ENCODE measurements at regions not wholly inside any gene's neighbourhood (a gene's known extent, or its start where the extent isn't known, plus 50 kb on each side); places are given as distances from the start of the nearest gene placed in this dataset.
A peak's percentile ranks its signal among the peaks of the same experiment; 100 is the strongest.
"Not testable (repeated sequence)": the region's sequence is repeated elsewhere in the genome, so short reads cannot be mapped to it uniquely, and the experiment has no call there.

DNA sequence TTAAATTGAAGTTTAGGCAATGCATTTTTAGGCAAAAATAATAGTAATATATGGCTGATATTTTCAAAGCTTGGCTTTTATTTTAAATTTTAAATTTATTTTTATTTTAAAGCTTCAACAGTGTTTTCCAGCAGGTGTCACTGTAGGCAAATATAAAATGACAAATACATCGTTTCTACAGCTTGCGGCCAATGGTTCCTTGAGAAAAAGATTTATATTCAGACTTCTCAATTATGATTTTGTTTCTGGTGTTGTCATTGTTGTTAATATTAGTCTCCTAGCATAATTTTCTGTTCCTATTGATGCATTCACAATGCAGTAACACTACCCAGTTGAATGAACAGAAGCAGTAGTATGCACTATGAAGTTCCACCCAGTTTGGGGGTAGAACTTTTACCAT is 220.7 kb upstream of the DNAJC19 start:
- Histone ChIP-seq H3K36me3 (ENCODE audit: control insufficient read depth, insufficient read depth, low read length) (no peaks in the 10 kb centered on the region), H3K4me3 (replicated peaks; ENCODE audit: low read depth, low read length) (no peak overlapping the region), H3K27me3 (replicated peaks; ENCODE audit: control insufficient read depth, insufficient read depth, low read length) (no peaks in the 10 kb centered on the region)
- no peak for DNase-seq (ENCODE audit: extremely low read depth, insufficient read length)
- TF ChIP-seq, protein P1, sequence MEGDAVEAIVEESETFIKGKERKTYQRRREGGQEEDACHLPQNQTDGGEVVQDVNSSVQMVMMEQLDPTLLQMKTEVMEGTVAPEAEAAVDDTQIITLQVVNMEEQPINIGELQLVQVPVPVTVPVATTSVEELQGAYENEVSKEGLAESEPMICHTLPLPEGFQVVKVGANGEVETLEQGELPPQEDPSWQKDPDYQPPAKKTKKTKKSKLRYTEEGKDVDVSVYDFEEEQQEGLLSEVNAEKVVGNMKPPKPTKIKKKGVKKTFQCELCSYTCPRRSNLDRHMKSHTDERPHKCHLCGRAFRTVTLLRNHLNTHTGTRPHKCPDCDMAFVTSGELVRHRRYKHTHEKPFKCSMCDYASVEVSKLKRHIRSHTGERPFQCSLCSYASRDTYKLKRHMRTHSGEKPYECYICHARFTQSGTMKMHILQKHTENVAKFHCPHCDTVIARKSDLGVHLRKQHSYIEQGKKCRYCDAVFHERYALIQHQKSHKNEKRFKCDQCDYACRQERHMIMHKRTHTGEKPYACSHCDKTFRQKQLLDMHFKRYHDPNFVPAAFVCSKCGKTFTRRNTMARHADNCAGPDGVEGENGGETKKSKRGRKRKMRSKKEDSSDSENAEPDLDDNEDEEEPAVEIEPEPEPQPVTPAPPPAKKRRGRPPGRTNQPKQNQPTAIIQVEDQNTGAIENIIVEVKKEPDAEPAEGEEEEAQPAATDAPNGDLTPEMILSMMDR (IDR thresholded peaks at IDR 0.05; ENCODE audit: insufficient read depth, low read length, poor library complexity, severe bottlenecking) = peak; percentile 10

DNA sequence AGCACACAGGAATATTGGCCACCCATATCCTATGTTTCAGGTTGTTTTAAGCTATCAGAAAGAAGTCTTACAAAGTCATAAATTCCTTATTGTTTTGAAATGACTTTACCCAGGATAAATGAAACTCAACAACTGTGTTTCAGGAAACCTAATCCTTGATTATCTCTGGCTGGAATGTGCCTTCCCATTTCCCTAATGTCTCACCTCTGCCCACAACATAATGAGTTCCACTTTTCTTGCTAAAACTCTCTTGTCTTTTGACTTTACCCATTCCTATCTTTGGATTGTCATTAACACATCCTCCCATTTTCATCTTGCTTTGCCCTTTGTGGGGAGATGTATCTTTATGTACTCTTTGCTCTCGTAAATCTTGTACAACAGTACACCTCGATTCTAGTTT is 200.0 kb upstream of the DNAJC19 start:
- no peaks in the 10 kb centered on the region for H3K27me3 ChIP-seq (replicated peaks; ENCODE audit: control insufficient read depth, insufficient read depth, low read length)
- H3K36me3 ChIP-seq (ENCODE audit: control insufficient read depth, insufficient read depth, low read length) = no peaks in the 10 kb centered on the region
- TF ChIP-seq, protein P1 (IDR thresholded peaks at IDR 0.05; ENCODE audit: insufficient read depth, low read length, poor library complexity, severe bottlenecking) = no peak
- H3K4me3 ChIP-seq (replicated peaks; ENCODE audit: low read depth, low read length) = no peak overlapping the region
- DNase-seq (ENCODE audit: extremely low read depth, insufficient read length) = no peak

DNA sequence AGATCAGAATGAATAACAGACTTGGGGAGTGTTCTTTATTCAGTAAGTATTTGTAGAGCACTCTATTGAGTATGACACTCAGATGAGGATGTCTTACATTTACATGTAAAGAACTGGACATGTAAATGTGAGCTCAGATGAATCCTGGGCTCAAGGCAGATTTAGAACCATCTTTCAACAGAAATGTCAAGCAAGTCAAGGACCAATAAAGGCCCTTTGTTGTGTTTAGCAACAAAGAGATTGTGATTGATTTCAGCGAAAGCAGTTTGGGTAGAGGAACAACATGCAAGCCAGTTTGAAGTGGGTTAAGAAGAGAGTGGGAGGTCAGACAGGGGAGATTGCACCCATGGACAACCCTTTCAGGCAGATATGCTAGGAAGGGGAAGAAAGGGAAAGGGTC is 194.2 kb upstream of the DNAJC19 start:
- TF ChIP-seq, protein P1 (IDR thresholded peaks at IDR 0.05; ENCODE audit: insufficient read depth, low read length, poor library complexity, severe bottlenecking) = no peak

DNA sequence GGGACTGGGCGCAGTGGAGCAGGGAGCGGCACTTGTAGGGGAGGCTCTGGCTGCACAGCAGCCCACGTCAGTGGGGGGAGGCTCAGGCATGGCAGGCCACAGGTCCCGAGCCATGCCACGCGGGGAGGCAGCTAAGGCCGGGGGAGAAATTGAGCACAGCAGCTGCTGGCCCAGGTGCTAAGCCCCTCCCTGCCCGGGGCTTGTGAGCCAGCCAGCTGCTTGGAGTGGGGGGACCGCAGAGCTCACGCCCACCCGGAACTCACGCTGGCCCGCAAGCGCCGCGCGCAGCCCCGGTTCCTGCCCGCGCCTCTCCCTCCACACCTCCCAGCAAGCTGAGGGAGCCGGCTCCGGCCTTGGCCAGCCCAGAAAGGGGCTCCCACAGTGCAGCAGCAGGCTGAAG is 193.5 kb upstream of the DNAJC19 start:
- H3K27me3 ChIP-seq (replicated peaks; ENCODE audit: control insufficient read depth, insufficient read depth, low read length); DNase-seq (ENCODE audit: extremely low read depth, insufficient read length); H3K4me3 ChIP-seq (replicated peaks; ENCODE audit: low read depth, low read length); H3K36me3 ChIP-seq (ENCODE audit: control insufficient read depth, insufficient read depth, low read length): not testable (repeated sequence)

More for the DNA sequence above, 194.2 kb upstream of the DNAJC19 start:
- Histone ChIP-seq H3K4me3 (replicated peaks; ENCODE audit: low read depth, low read length) (no peak overlapping the region), H3K36me3 (ENCODE audit: control insufficient read depth, insufficient read depth, low read length) (no peaks in the 10 kb centered on the region), H3K27me3 (replicated peaks; ENCODE audit: control insufficient read depth, insufficient read depth, low read length) (no peaks in the 10 kb centered on the region)
- DNase-seq (ENCODE audit: extremely low read depth, insufficient read length) = no peak

DNA sequence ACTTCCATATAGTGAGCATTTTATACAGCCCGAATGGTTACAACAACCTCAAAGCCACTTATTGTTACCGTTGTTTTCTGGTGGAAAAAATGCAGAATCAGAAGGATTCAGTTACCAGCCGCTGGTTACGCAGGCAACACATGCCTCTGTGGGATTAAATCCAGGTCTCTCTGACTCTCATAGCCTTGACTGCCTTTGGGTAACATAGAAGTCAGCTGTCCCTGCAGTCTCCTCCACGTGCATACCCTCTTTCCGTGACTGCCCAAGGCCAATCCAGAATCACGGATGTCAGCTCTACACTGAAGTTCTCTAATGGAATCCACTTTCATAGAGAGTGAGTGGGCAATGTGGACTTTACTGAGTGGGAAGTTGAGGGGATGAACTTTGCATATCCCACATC is 189.5 kb upstream of the DNAJC19 start:
- no peaks in the 10 kb centered on the region for H3K36me3 ChIP-seq (ENCODE audit: control insufficient read depth, insufficient read depth, low read length)
- TF ChIP-seq, protein P1 (IDR thresholded peaks at IDR 0.05; ENCODE audit: insufficient read depth, low read length, poor library complexity, severe bottlenecking) = no peak
- no peak for DNase-seq (ENCODE audit: extremely low read depth, insufficient read length)
- no peaks in the 10 kb centered on the region for H3K27me3 ChIP-seq (replicated peaks; ENCODE audit: control insufficient read depth, insufficient read depth, low read length)
- no peak overlapping the region for H3K4me3 ChIP-seq (replicated peaks; ENCODE audit: low read depth, low read length)

DNA sequence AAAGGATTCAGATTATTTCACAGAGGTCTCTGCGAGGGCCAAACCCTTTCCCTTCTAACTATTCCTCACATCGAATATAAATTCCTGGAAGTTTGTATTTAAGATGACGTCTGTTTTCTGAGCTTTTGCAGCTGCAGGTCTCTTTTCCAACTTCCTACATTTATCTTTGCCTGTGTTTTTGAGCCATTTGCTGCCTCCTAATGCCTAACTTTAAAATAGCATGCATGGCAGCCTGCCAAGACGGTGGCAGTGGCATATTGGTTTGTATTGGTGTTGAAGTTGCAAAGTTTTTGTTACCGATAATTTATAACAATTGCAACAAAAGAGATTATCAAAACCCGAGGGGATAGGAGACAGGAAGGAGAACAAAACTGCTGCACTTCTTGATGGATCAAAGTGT is 187.1 kb upstream of the DNAJC19 start:
- no peak for DNase-seq (ENCODE audit: extremely low read depth, insufficient read length)
- TF ChIP-seq, protein P1 (IDR thresholded peaks at IDR 0.05; ENCODE audit: insufficient read depth, low read length, poor library complexity, severe bottlenecking) = peak; percentile 38
- no peak overlapping the region for H3K4me3 ChIP-seq (replicated peaks; ENCODE audit: low read depth, low read length)
- H3K36me3 ChIP-seq (ENCODE audit: control insufficient read depth, insufficient read depth, low read length) = no peaks in the 10 kb centered on the region
- no peaks in the 10 kb centered on the region for H3K27me3 ChIP-seq (replicated peaks; ENCODE audit: control insufficient read depth, insufficient read depth, low read length)
